Trophoblast cell (in vitro differentiated cells and primary cell): ENCODE measurements at regions not wholly inside any gene's neighbourhood (a gene's known extent, or its start where the extent isn't known, plus 50 kb on each side); places are given as distances from the start of the nearest gene placed in this dataset.
"Not testable (repeated sequence)": the region's sequence is repeated elsewhere in the genome, so short reads cannot be mapped to it uniquely, and the experiment has no call there.

ENCODE experiments used
- DNase-seq, 2 donors: peaks; one replicate each; pipeline ENCODE4 v3.0.0-alpha.2; 2016
- H2AFZ ChIP-seq: 2 replicates; pipeline ENCODE4 v1.6.1; 2013; ENCODE audit warnings: low read length, moderate library complexity, mild to moderate bottlenecking; ENCODE audit not compliant: insufficient read depth, poor library complexity
- H2AK5ac ChIP-seq: 2 replicates; pipeline ENCODE4 v1.6.1; 2013; ENCODE audit warnings: mild to moderate bottlenecking, low read length
- H2BK120ac ChIP-seq: 2 replicates; pipeline ENCODE4 v1.6.1; 2013; ENCODE audit warnings: low read length, mild to moderate bottlenecking, moderate library complexity; ENCODE audit not compliant: insufficient read depth, poor library complexity
- H2BK12ac ChIP-seq: 2 replicates; pipeline ENCODE4 v1.6.1; 2013; ENCODE audit warnings: mild to moderate bottlenecking, low read length, moderate library complexity
- H2BK5ac ChIP-seq: 2 replicates; pipeline ENCODE4 v1.6.1; 2013; ENCODE audit warnings: low read length, low read depth, moderate library complexity, mild to moderate bottlenecking; ENCODE audit not compliant: poor library complexity
- H3K14ac ChIP-seq: 2 replicates; pipeline ENCODE4 v1.6.1; 2013; ENCODE audit warnings: mild to moderate bottlenecking, low read length
- H3K18ac ChIP-seq: 2 replicates; pipeline ENCODE4 v1.6.1; 2013; ENCODE audit warnings: mild to moderate bottlenecking, low read length
- H3K23ac ChIP-seq: 2 replicates; pipeline ENCODE4 v1.6.1; 2013; ENCODE audit warnings: low read length
- H3K27ac ChIP-seq: 2 replicates; pipeline ENCODE4 v1.5.1; 2013; ENCODE audit warnings: low read depth, mild to moderate bottlenecking, inconsistent platforms, low read length, moderate library complexity
- H3K27me3 ChIP-seq: 2 replicates; pipeline ENCODE4 v1.6.1; 2013; ENCODE audit warnings: inconsistent platforms, mild to moderate bottlenecking, low read length, moderate library complexity; ENCODE audit not compliant: insufficient read depth
- H3K36me3 ChIP-seq, 2 experiments: 1 replicate in 1 of 2; 2 replicates in 1 of 2; pipeline ENCODE4 v1.6.1; 2013; ENCODE audit warnings: low read length in 2 of 2, mild to moderate bottlenecking in 2 of 2, moderate library complexity in 1 of 2; ENCODE audit not compliant: insufficient read depth in 2 of 2, control insufficient read depth in 1 of 2
- H3K4ac ChIP-seq: 2 replicates; pipeline ENCODE4 v1.6.1; 2013; ENCODE audit warnings: low read depth, mild to moderate bottlenecking, low read length, moderate library complexity
- H3K4me1 ChIP-seq, 2 experiments: 1 replicate in 1 of 2; 2 replicates in 1 of 2; pipeline ENCODE4 v1.6.1; 2013; ENCODE audit warnings: low read length in 2 of 2, mild to moderate bottlenecking in 2 of 2, moderate library complexity in 1 of 2; ENCODE audit not compliant: insufficient read depth in 2 of 2, control insufficient read depth in 1 of 2
- H3K4me2 ChIP-seq: 2 replicates; pipeline ENCODE4 v1.6.1; 2013; ENCODE audit warnings: inconsistent platforms, mild to moderate bottlenecking, low read length, moderate library complexity
- H3K4me3 ChIP-seq: 2 replicates; pipeline ENCODE4 v1.5.1; 2013; ENCODE audit warnings: mild to moderate bottlenecking, low read depth, low read length, inconsistent platforms
- H3K79me1 ChIP-seq: one replicate; pipeline ENCODE4 v1.6.1; 2013; ENCODE audit warnings: low read length
- H3K79me2 ChIP-seq: 2 replicates; pipeline ENCODE4 v1.6.1; 2013; ENCODE audit warnings: low read length, mild to moderate bottlenecking; ENCODE audit not compliant: control insufficient read depth, insufficient read depth, poor library complexity
- H3K9ac ChIP-seq: 2 replicates; pipeline ENCODE4 v1.6.1; 2013; ENCODE audit warnings: mild to moderate bottlenecking, low read length
- H3K9me3 ChIP-seq: 2 replicates; pipeline ENCODE4 v1.6.1; 2013; ENCODE audit warnings: low read depth, mild to moderate bottlenecking, control low read depth, inconsistent platforms, low read length; ENCODE audit not compliant: insufficient read depth
- H4K12ac ChIP-seq: 2 replicates; pipeline ENCODE4 v1.6.1; 2013; ENCODE audit warnings: low read depth, mild to moderate bottlenecking, low read length, moderate library complexity
- H4K8ac ChIP-seq: 2 replicates; pipeline ENCODE4 v1.6.1; 2013; ENCODE audit warnings: low read depth, mild to moderate bottlenecking, low read length, moderate library complexity
- H4K91ac ChIP-seq: one replicate; pipeline ENCODE4 v1.6.1; 2013; ENCODE audit warnings: low read depth, mild to moderate bottlenecking, low read length, moderate library complexity
- WGBS: extraction: QIAGEN DNeasy Blood & Tissue Kit; methylation state at CpG from one replicate; pipeline ENCODE4 v1.1.7; 2013; ENCODE audit warnings: missing lambda C conversion rate; ENCODE audit not compliant: insufficient read length, insufficient coverage; ENCODE audit errors: extremely low coverage; 5-methylcytosine and 5-hydroxymethylcytosine counted together

GRCh38 chr12:47473091-47473490 is 232.7 kb downstream of the RPAP3 start:
- Histone ChIP-seq H3K4me3 (no peak overlapping the region), H3K27ac (no peak overlapping the region), H3K36me3 (peaks cover 0 to 1% of the 10 kb centered on the region in 2 experiments), H2AFZ (no peak overlapping the region), H3K27me3 (no peaks in the 10 kb centered on the region), H2BK12ac (no peak overlapping the region), H2BK5ac (no peak overlapping the region), H4K12ac (no peak overlapping the region), H3K23ac (no peak overlapping the region), H3K18ac (no peak overlapping the region), H4K8ac (no peak overlapping the region), H3K9me3 (peaks cover 10% of the 10 kb centered on the region), H3K4ac (no peak overlapping the region), H3K79me2 (no peaks in the 10 kb centered on the region), H3K14ac (no peak overlapping the region), H4K91ac (no peak overlapping the region), H2AK5ac (no peak overlapping the region), H3K79me1 (no peaks in the 10 kb centered on the region), H3K4me2 (no peak overlapping the region), H3K9ac (no peak overlapping the region), H2BK120ac (no peak overlapping the region), H3K4me1 (no peaks in the 10 kb centered on the region)
- no peak for DNase-seq
- WGBS = no CpG with 5 or more reads among the region's 3 CpGs

GRCh38 chr12:47470349-47470748 is 235.5 kb downstream of the RPAP3 start:
- not testable (repeated sequence) for H3K79me2 ChIP-seq, H3K27me3 ChIP-seq, H3K4ac ChIP-seq, H2AK5ac ChIP-seq, H4K12ac ChIP-seq, H3K36me3 ChIP-seq, H3K27ac ChIP-seq, H3K79me1 ChIP-seq, H3K4me3 ChIP-seq, H2BK5ac ChIP-seq, H3K9ac ChIP-seq, H2BK12ac ChIP-seq, H3K18ac ChIP-seq, H3K14ac ChIP-seq, H3K23ac ChIP-seq, H4K91ac ChIP-seq, H2AFZ ChIP-seq, H3K9me3 ChIP-seq, H3K4me2 ChIP-seq, H3K4me1 ChIP-seq, H2BK120ac ChIP-seq, H4K8ac ChIP-seq, DNase-seq
- WGBS = no CpG with 5 or more reads among the region's 1 CpG

- not testable (repeated sequence) for H3K4me1 ChIP-seq, H2BK5ac ChIP-seq, H3K9ac ChIP-seq, H3K79me1 ChIP-seq, H3K4me3 ChIP-seq, H2BK12ac ChIP-seq, H3K79me2 ChIP-seq, H3K4ac ChIP-seq, H4K8ac ChIP-seq, H4K12ac ChIP-seq, H3K4me2 ChIP-seq, H3K23ac ChIP-seq, H3K14ac ChIP-seq, H3K27me3 ChIP-seq, H3K27ac ChIP-seq, H3K9me3 ChIP-seq, H2AFZ ChIP-seq, H2AK5ac ChIP-seq, H3K36me3 ChIP-seq, H2BK120ac ChIP-seq, H3K18ac ChIP-seq, DNase-seq, H4K91ac ChIP-seq
- WGBS = no CpG with 5 or more reads among the region's 5 CpGs
Observed at GRCh38 chr12:47463918-47464317, 241.9 kb downstream of the RPAP3 start.

GRCh38 chr12:47458279-47458678 is 247.6 kb downstream of the RPAP3 start:
- no peaks in the 10 kb centered on the region for H3K36me3 ChIP-seq
- WGBS = no CpG with 5 or more reads among the region's 4 CpGs
- no peaks in the 10 kb centered on the region for H3K27me3 ChIP-seq
- H3K9me3 ChIP-seq = no peaks in the 10 kb centered on the region
- no peak overlapping the region for H3K27ac ChIP-seq
- H3K4me1 ChIP-seq = no peaks in the 10 kb centered on the region
- no peaks in the 10 kb centered on the region for H3K79me2 ChIP-seq
- no peak overlapping the region for H3K14ac ChIP-seq
- no peak overlapping the region for H2BK120ac ChIP-seq
- no peak overlapping the region for H4K91ac ChIP-seq
- no peak overlapping the region for H3K9ac ChIP-seq
- H2AFZ ChIP-seq = no peak overlapping the region
- no peaks in the 10 kb centered on the region for H3K79me1 ChIP-seq
- no peak overlapping the region for H3K4ac ChIP-seq
- H4K12ac ChIP-seq = no peak overlapping the region
- H2BK12ac ChIP-seq = no peak overlapping the region
- DNase-seq = no peak
- no peak overlapping the region for H2AK5ac ChIP-seq
- H4K8ac ChIP-seq = no peak overlapping the region
- no peak overlapping the region for H3K23ac ChIP-seq
- no peak overlapping the region for H3K18ac ChIP-seq
- H2BK5ac ChIP-seq = no peak overlapping the region
- no peak overlapping the region for H3K4me2 ChIP-seq
- H3K4me3 ChIP-seq = no peak overlapping the region
